Femur (tissue), 1 donor: ENCODE measurements at regions not wholly inside any gene's neighbourhood (a gene's known extent, or its start where the extent isn't known, plus 50 kb on each side); places are given as distances from the start of the nearest gene placed in this dataset.
"Not testable (repeated sequence)": the region's sequence is repeated elsewhere in the genome, so short reads cannot be mapped to it uniquely, and the experiment has no call there.

Experiments
- DNase-seq: peaks from one replicate; pipeline ENCODE4 v3.0.0-alpha.2; 2017

- DNase-seq, result no peak
These were observed 420.3 kb downstream of the GABRG2 start for GRCh38 chr5:162487528-162488525.

GRCh38 chr5:162496100-162496808 lies 428.7 kb downstream of the GABRG2 start:
- DNase-seq, result no peak

- DNase-seq, result no peak
These were observed 429.9 kb downstream of the GABRG2 start for GRCh38 chr5:162497455-162497854.

GRCh38 chr5:162502780-162503179 lies 435.2 kb downstream of the GABRG2 start:
- DNase-seq, result no peak

- DNase-seq, result no peak
These were observed 436.2 kb downstream of the GABRG2 start for GRCh38 chr5:162503796-162504195.

GRCh38 chr5:162512935-162513565 lies 445.5 kb downstream of the GABRG2 start:
- DNase-seq, result no peak

GRCh38 chr5:162514116-162514515 lies 446.5 kb downstream of the GABRG2 start:
- no peak for DNase-seq

GRCh38 chr5:162520878-162521277 lies 453.3 kb downstream of the GABRG2 start:
- DNase-seq, result no peak

GRCh38 chr5:162529209-162529608 lies 461.6 kb downstream of the GABRG2 start:
- DNase-seq, result no peak

GRCh38 chr5:162529886-162530285 lies 462.3 kb downstream of the GABRG2 start:
- DNase-seq, result no peak

GRCh38 chr5:162543437-162543836 lies 475.9 kb downstream of the GABRG2 start:
- DNase-seq, result no peak

- DNase-seq, result no peak
These were observed 477.3 kb downstream of the GABRG2 start for GRCh38 chr5:162544905-162545304.

GRCh38 chr5:162550236-162550635 lies 482.7 kb downstream of the GABRG2 start:
- DNase-seq, result no peak

- DNase-seq, result no peak
These were observed 490.5 kb downstream of the GABRG2 start for GRCh38 chr5:162558120-162558519.

GRCh38 chr5:162567644-162568043 lies 500.1 kb downstream of the GABRG2 start:
- no peak for DNase-seq

GRCh38 chr5:162573758-162574157 lies 506.2 kb downstream of the GABRG2 start:
- no peak for DNase-seq

- DNase-seq, result no peak
These were observed 524.2 kb downstream of the GABRG2 start for GRCh38 chr5:162591724-162592123.

- DNase-seq, result no peak
These were observed 526.3 kb downstream of the GABRG2 start for GRCh38 chr5:162593881-162594280.

GRCh38 chr5:162603443-162604070 lies 536.0 kb downstream of the GABRG2 start:
- DNase-seq, result no peak

- no peak for DNase-seq
These were observed 540.3 kb downstream of the GABRG2 start for GRCh38 chr5:162607879-162608278.

- DNase-seq, result not testable (repeated sequence)
These were observed 554.2 kb downstream of the GABRG2 start for GRCh38 chr5:162621726-162622263.

GRCh38 chr5:162624110-162624509 lies 556.5 kb downstream of the GABRG2 start:
- no peak for DNase-seq

- DNase-seq, result no peak
These were observed 569.9 kb downstream of the GABRG2 start for GRCh38 chr5:162637481-162637880.
